Prostate gland (tissue), 2 donors: ENCODE measurements at regions not wholly inside any gene's neighbourhood (a gene's known extent, or its start where the extent isn't known, plus 50 kb on each side); places are given as distances from the start of the nearest gene placed in this dataset.

Source experiments
- DNase-seq: peaks from one replicate; pipeline ENCODE4 v3.0.0-alpha.2; 2019; ENCODE audit warnings: low spot score
- H3K27ac ChIP-seq, 2 donors: fragments of 200-600 bp; sonication (generic); 2 replicates each; pipeline ENCODE4 v1.5.1; 2017 to 2019
- H3K27me3 ChIP-seq: fragments of 200-600 bp; sonication (generic); replicated peaks from 2 replicates; pipeline ENCODE4 v1.5.1; 2019; ENCODE audit not compliant: insufficient read depth
- H3K36me3 ChIP-seq, 2 donors: fragments of 200-600 bp; sonication (generic); 1 replicate in 1 of 2; 2 replicates in 1 of 2; pipeline versions ENCODE4 v1.5.1 to v1.8.1; 2017 to 2019
- H3K4me1 ChIP-seq: fragments of 200-600 bp; sonication (generic); replicated peaks from 2 replicates; pipeline ENCODE4 v1.5.1; 2019
- H3K4me3 ChIP-seq, 2 donors: fragments of 200-600 bp; sonication (generic); 2 replicates each; pipeline ENCODE4 v1.5.1; 2017 to 2019
- H3K9me3 ChIP-seq: fragments of 200-600 bp; sonication (generic); 2 replicates; pipeline ENCODE4 v1.5.1; 2017
- CTCF ChIP-seq, 4 experiments: fragments of 200-600 bp in 2 of 4; fragments of 450-650 bp in 2 of 4; sonication (generic) in 2 of 4; IDR thresholded peaks; 1 replicate in 3 of 4; 2 replicates in 1 of 4; pipeline ENCODE4 v1.5.1; 2016 to 2019; ENCODE audit warnings: antibody characterized with exemption in 4 of 4, mild to moderate bottlenecking in 2 of 4, moderate library complexity in 2 of 4
- POLR2A ChIP-seq: fragments of 450-650 bp; IDR thresholded peaks from one replicate; pipeline ENCODE4 v1.6.1; 2016; ENCODE audit warnings: antibody characterized with exemption, mild to moderate bottlenecking
- POLR2AphosphoS5 ChIP-seq: sonication (generic); formaldehyde crosslinking; IDR thresholded peaks from one replicate; pipeline ENCODE4 v1.6.1; 2017; ENCODE audit warnings: antibody characterized with exemption
- WGBS: methylation state at CpG from one replicate; pipeline ENCODE4 v1.1.5; 2018; 5-methylcytosine and 5-hydroxymethylcytosine counted together
- intact Hi-C: fragments of 100-400 bp; cut with DNase I; formaldehyde crosslinking; loops from one replicate; pipeline ENCODE4 v1.14.2; 2022

DNA sequence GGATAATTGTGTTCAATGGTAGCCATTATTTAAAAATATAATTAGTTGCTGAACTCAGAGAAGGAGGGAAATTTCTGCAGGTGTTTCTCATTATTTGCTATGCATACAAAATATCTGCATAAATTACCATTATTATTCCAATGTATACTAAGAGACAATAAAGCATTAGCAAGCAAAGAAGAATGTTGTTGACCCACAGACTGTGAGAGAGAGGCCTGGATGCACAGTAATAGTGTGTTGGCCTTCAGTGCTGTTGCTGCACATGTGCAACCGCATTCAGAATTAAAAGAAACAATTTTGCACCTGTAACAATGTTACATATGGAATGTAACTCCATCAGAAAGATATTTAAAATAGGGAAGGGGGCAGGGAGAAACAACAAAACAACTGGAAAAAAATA lies 155.6 kb upstream of the KCNH8 start:
- Histone ChIP-seq H3K36me3 (no peaks in the 10 kb centered on the region), H3K4me3 (no peak overlapping the region), H3K27ac (no peak overlapping the region), H3K4me1 (no peaks in the 10 kb centered on the region), H3K9me3 (no peaks in the 10 kb centered on the region), H3K27me3 (no peaks in the 10 kb centered on the region)
- TF ChIP-seq POLR2A (no peak), CTCF (IDR thresholded peaks at IDR 0.05) (no peak), POLR2AphosphoS5 (no peak)
- DNase-seq, result no peak
- 97% methylated on average over 1 of the region's 1 CpG for WGBS
- intact Hi-C loops, result no loop called here

GRCh38 chr3:18989237-18989795 lies 159.0 kb upstream of the KCNH8 start:
- 62% methylated on average over 7 of the region's 7 CpGs for WGBS
- H3K36me3 ChIP-seq, result no peaks in the 10 kb centered on the region
- no peaks in the 10 kb centered on the region for H3K4me1 ChIP-seq
- H3K4me3 ChIP-seq, result no peak overlapping the region
- H3K27ac ChIP-seq, result no peak overlapping the region
- intact Hi-C loops, result no loop called here
- no peak for TF ChIP-seq POLR2AphosphoS5
- no peak for TF ChIP-seq POLR2A
- no peak for TF ChIP-seq CTCF (IDR thresholded peaks at IDR 0.05)
- H3K9me3 ChIP-seq, result no peaks in the 10 kb centered on the region
- no peaks in the 10 kb centered on the region for H3K27me3 ChIP-seq
- no peak for DNase-seq

DNA sequence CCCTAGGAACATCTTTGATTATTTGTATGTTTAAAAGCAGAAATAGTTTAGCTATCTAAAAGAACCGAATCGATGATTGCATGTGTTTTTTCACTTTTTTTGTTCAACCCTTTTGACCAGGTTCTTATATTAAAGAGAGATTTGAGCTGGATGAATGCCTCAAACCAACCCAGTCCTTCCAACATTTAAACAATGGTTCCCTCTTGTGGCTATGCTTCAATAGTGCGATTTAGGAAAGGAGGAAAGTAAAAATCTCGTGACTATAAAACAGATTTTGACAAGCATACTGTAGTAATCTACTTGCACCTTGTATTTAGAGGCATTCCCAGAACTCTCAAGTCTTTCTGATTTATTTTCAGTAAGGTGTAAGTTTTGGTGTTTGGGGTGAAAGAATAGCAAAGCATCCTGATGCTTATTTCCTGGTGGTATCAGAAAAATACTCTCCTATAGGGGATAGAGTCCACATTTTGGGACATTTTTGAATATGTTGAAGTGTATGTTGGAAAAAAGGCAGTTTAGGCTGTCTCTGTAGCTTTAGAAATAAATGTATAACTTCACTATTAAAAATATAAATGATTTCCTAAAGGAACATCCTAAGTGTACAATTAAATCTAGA lies 159.6 kb upstream of the KCNH8 start:
- 2% methylated on average over 4 of the region's 4 CpGs for WGBS
- Histone ChIP-seq H3K9me3 (no peaks in the 10 kb centered on the region), H3K36me3 (no peaks in the 10 kb centered on the region), H3K4me1 (no peaks in the 10 kb centered on the region), H3K27ac (no peak overlapping the region), H3K4me3 (no peak overlapping the region), H3K27me3 (no peaks in the 10 kb centered on the region)
- TF ChIP-seq CTCF (IDR thresholded peaks at IDR 0.05) (peak in 3 of 4 experiments; percentile 35 to 61 (median 59)), POLR2AphosphoS5 (no peak)
- no peak for DNase-seq
- intact Hi-C loops, result no loop called here

GRCh38 chr3:18987862-18988447 lies 160.4 kb upstream of the KCNH8 start:
- Histone ChIP-seq H3K4me1 (no peaks in the 10 kb centered on the region), H3K36me3 (no peaks in the 10 kb centered on the region), H3K27ac (no peak overlapping the region), H3K9me3 (no peaks in the 10 kb centered on the region), H3K27me3 (no peaks in the 10 kb centered on the region), H3K4me3 (no peak overlapping the region)
- intact Hi-C loops, result no loop called here
- TF ChIP-seq CTCF (IDR thresholded peaks at IDR 0.05), result no peak
- no peak for TF ChIP-seq POLR2A
- TF ChIP-seq POLR2AphosphoS5, result no peak
- DNase-seq, result no peak
- whole genome bisulfite sequencing, result 20% methylated on average over 8 of the region's 8 CpGs

DNA sequence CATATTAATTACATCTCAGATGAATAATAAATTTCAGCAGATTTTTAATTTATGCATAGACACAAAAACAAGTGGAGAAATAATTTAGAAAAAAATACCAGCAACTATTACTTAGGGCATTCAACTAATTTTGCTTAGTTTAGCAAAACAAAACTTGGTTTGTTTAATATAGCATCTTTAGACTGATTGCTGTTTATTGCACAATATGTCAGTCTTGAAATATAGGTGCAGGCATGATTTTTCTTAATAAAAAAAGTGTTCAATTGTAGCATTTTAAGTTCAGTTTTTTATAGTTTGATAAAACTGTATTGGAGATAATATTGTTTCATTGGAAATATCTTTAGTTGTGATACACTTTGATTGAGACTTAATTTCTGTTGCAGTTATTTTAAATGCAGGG lies 161.2 kb upstream of the KCNH8 start:
- no peaks in the 10 kb centered on the region for H3K9me3 ChIP-seq
- H3K27ac ChIP-seq, result no peak overlapping the region
- no peaks in the 10 kb centered on the region for H3K36me3 ChIP-seq
- H3K4me3 ChIP-seq, result no peak overlapping the region
- intact Hi-C loops, result no loop called here
- no peak for DNase-seq
- no peaks in the 10 kb centered on the region for H3K27me3 ChIP-seq
- TF ChIP-seq CTCF (IDR thresholded peaks at IDR 0.05) (no peak), POLR2AphosphoS5 (no peak), POLR2A (no peak)
- H3K4me1 ChIP-seq, result no peaks in the 10 kb centered on the region
